SK-N-SH (cell line): ENCODE measurements at regions not wholly inside any gene's neighbourhood (a gene's known extent, or its start where the extent isn't known, plus 50 kb on each side); places are given as distances from the start of the nearest gene placed in this dataset.

ENCODE experiments used
- CTCF ChIA-PET: fragments of 300-600, 350-600 bp; formaldehyde crosslinking; extraction: SDS; loops from one replicate; lab custom pipeline; 2021; lab: Yijun Ruan, JAX
- POLR2A ChIA-PET: fragments of 350-600 bp; sonication (Branson Sonifier 250); formaldehyde crosslinking; extraction: SDS; loops from one replicate; lab custom pipeline; 2020; ENCODE audit warnings: antibody characterized with exemption, inconsistent platforms; lab: Yijun Ruan, JAX
- DNase-seq: peaks from one replicate; pipeline ENCODE4 v3.0.0; 2012
- H2AFZ ChIP-seq: fragments of 200-600 bp; sonication (generic); 2 replicates; pipeline ENCODE4 v1.8.1; 2016; ENCODE audit warnings: antibody characterized with exemption, mild to moderate bottlenecking, low read depth
- H3F3A ChIP-seq: fragments of 200-600 bp; sonication (generic); replicated peaks from 2 replicates; pipeline ENCODE3; 2016; ENCODE audit warnings: antibody characterized with exemption, mild to moderate bottlenecking; ENCODE audit not compliant: insufficient read depth
- H3K27ac ChIP-seq, 2 experiments: fragments of 200-500 bp in 1 of 2; fragments of 200-600 bp in 1 of 2; sonication (Bioruptor generic) in 1 of 2; sonication (generic), shearing (Covaris generic) in 1 of 2; 2 replicates each; pipeline versions ENCODE4 v1.5.1 to v1.6.1; 2014 to 2016; ENCODE audit warnings: low read depth in 2 of 2, inconsistent platforms in 1 of 2, low read length in 1 of 2, mild to moderate bottlenecking in 1 of 2, mixed read lengths in 1 of 2
- H3K27me3 ChIP-seq: fragments of 200-600 bp; sonication (generic), shearing (Covaris generic); 2 replicates; pipeline ENCODE4 v1.6.1; 2016; ENCODE audit warnings: mixed run types; ENCODE audit not compliant: insufficient read depth
- H3K36me3 ChIP-seq, 2 experiments: fragments of 200-500 bp in 1 of 2; fragments of 200-600 bp in 1 of 2; sonication (Bioruptor generic) in 1 of 2; sonication (generic) in 1 of 2; replicated peaks in 1 of 2; 2 replicates each; pipeline versions ENCODE3 to v1.5.1; 2014 to 2016; ENCODE audit warnings: low read length in 1 of 2, mild to moderate bottlenecking in 1 of 2; ENCODE audit not compliant: insufficient read depth in 2 of 2, control insufficient read depth in 1 of 2
- H3K4me1 ChIP-seq, 2 experiments: fragments of 200-500 bp in 1 of 2; fragments of 200-600 bp in 1 of 2; sonication (Bioruptor generic) in 1 of 2; sonication (generic), shearing (Covaris generic) in 1 of 2; 2 replicates each; pipeline versions ENCODE4 v1.5.1 to v1.6.1; 2014 to 2016; ENCODE audit warnings: low read depth in 1 of 2, low read length in 1 of 2, mixed run types in 1 of 2; ENCODE audit not compliant: insufficient read depth in 2 of 2, control insufficient read depth in 1 of 2
- H3K4me2 ChIP-seq: fragments of 200-600 bp; sonication (generic), shearing (Covaris generic); 2 replicates; pipeline ENCODE4 v1.6.1; 2017; ENCODE audit warnings: mixed run types
- H3K4me3 ChIP-seq, 2 experiments: fragments of 200-500 bp in 1 of 2; fragments of 200-600 bp in 1 of 2; sonication (Bioruptor generic) in 1 of 2; sonication (generic), shearing (Covaris generic) in 1 of 2; 2 replicates each; pipeline versions ENCODE4 v1.5.1 to v1.8.1; 2014 to 2016; ENCODE audit warnings: low read depth in 2 of 2, inconsistent platforms in 1 of 2, low read length in 1 of 2, mild to moderate bottlenecking in 1 of 2, mixed read lengths in 1 of 2, moderate library complexity in 1 of 2
- H3K79me2 ChIP-seq: fragments of 200-600 bp; sonication (generic); 2 replicates; pipeline ENCODE4 v1.8.1; 2017; ENCODE audit warnings: mild to moderate bottlenecking; ENCODE audit not compliant: insufficient read depth
- H3K9ac ChIP-seq: fragments of 200-600 bp; sonication (generic); 2 replicates; pipeline ENCODE4 v1.6.1; 2017; ENCODE audit warnings: mixed run types
- H3K9me2 ChIP-seq: fragments of 200-600 bp; sonication (generic); 2 replicates; pipeline ENCODE4 v1.6.1; 2017; ENCODE audit warnings: mixed run types
- H3K9me3 ChIP-seq: fragments of 200-600 bp; sonication (generic); 2 replicates; pipeline ENCODE4 v1.6.1; 2017; ENCODE audit warnings: mixed run types, mild to moderate bottlenecking, moderate library complexity
- H4K20me1 ChIP-seq: fragments of 200-600 bp; sonication (generic); 2 replicates; pipeline ENCODE4 v1.6.1; 2017; ENCODE audit warnings: mild to moderate bottlenecking, mixed run types; ENCODE audit not compliant: insufficient read depth
- CHD2 ChIP-seq: fragments of 150-350 bp; IDR thresholded peaks from 2 replicates; pipeline ENCODE4 v1.6.1; 2018; ENCODE audit warnings: low read length; ENCODE audit not compliant: partially characterized antibody
- EP300 ChIP-seq, 2 experiments: IDR thresholded peaks; 2 replicates each; pipeline versions ENCODE4 v1.4.0 to v1.6.1; 2012; ENCODE audit warnings: borderline replicate concordance in 1 of 2, low read depth in 1 of 2, low read length in 1 of 2
- EZH2phosphoT487 ChIP-seq: fragments of 200-600 bp; sonication (generic); IDR thresholded peaks from 2 replicates; pipeline ENCODE4 v1.6.1; 2017; ENCODE audit warnings: low read depth, mixed run types, mild to moderate bottlenecking, antibody characterized with exemption, moderate library complexity, borderline replicate concordance
- GABPA ChIP-seq: IDR thresholded peaks from 2 replicates; pipeline ENCODE4 v1.4.0; 2012; ENCODE audit warnings: low read depth, mild to moderate bottlenecking
- NFIC ChIP-seq: IDR thresholded peaks from 2 replicates; pipeline ENCODE4 v1.4.0; 2012; ENCODE audit warnings: borderline replicate concordance
- RAD21 ChIP-seq: IDR thresholded peaks from 2 replicates; pipeline ENCODE4 v1.6.1; 2012; ENCODE audit warnings: mild to moderate bottlenecking, low read length
- RXRA ChIP-seq: IDR thresholded peaks from 2 replicates; pipeline ENCODE4 v1.4.0; 2012; ENCODE audit warnings: low read depth, mild to moderate bottlenecking, borderline replicate concordance
- SMC3 ChIP-seq: IDR thresholded peaks from 2 replicates; pipeline ENCODE4 v1.6.1; 2012; ENCODE audit warnings: low read depth, low read length, improper control_type of control experiment
- TAF1 ChIP-seq: IDR thresholded peaks from 2 replicates; pipeline ENCODE4 v1.6.1; 2012; ENCODE audit warnings: low read depth, mild to moderate bottlenecking, low read length, moderate library complexity, borderline replicate concordance
- TCF12 ChIP-seq: IDR thresholded peaks from 2 replicates; pipeline ENCODE4 v1.4.0; 2012
- WGBS: methylation state at CpG from one replicate; pipeline ENCODE4 v1.1.6; 2017; ENCODE audit warnings: low lambda C conversion rate; 5-methylcytosine and 5-hydroxymethylcytosine counted together
- TF ChIP-seq, protein P1 (sequence below): IDR thresholded peaks from 2 replicates; pipeline ENCODE4 v1.4.0; 2012; ENCODE audit warnings: low read depth, borderline replicate concordance
- TF ChIP-seq, protein P2 (sequence below): IDR thresholded peaks from 2 replicates; pipeline ENCODE4; 2012

DNA sequence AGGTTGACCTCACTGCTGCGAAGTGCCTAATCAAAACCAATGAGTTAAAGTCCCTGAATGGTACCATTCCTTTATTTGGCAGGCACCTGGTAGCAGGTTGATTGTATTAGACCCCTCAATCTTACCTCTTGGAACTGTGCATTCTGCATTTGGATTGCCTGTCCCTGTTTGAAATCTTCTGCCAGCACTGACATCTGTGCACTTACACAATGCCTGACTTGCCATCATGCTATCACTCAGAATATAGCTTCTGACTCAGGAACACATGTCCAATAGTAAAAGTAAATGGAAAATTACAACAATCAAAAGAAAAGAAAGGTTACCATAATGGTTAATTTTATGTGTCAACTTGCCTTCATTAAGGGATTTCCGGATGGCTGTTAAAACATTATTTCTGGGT lies 366.0 kb upstream of the PDGFD start:
- POLR2A ChIA-PET: no interaction called here
- no peaks in the 10 kb centered on the region for H3K27me3 ChIP-seq
- H3F3A ChIP-seq: no peaks in the 10 kb centered on the region
- no peak overlapping the region for H3K4me2 ChIP-seq
- no peak overlapping the region for H2AFZ ChIP-seq
- H3K9me2 ChIP-seq: no peaks in the 10 kb centered on the region
- CTCF ChIA-PET: no interaction called here
- H3K9ac ChIP-seq: no peak overlapping the region
- 80% methylated on average over 2 of the region's 2 CpGs for WGBS
- H4K20me1 ChIP-seq: no peaks in the 10 kb centered on the region
- no peak for DNase-seq
- no peaks in the 10 kb centered on the region for H3K36me3 ChIP-seq
- H3K27ac ChIP-seq: no peak overlapping the region
- H3K4me3 ChIP-seq: no peak overlapping the region
- H3K4me1 ChIP-seq: peaks cover 0 to 2% of the 10 kb centered on the region in 2 experiments; a peak in 2 of 4 replicates
- H3K79me2 ChIP-seq: no peaks in the 10 kb centered on the region
- H3K9me3 ChIP-seq: no peaks in the 10 kb centered on the region
- TF ChIP-seq, protein P1, sequence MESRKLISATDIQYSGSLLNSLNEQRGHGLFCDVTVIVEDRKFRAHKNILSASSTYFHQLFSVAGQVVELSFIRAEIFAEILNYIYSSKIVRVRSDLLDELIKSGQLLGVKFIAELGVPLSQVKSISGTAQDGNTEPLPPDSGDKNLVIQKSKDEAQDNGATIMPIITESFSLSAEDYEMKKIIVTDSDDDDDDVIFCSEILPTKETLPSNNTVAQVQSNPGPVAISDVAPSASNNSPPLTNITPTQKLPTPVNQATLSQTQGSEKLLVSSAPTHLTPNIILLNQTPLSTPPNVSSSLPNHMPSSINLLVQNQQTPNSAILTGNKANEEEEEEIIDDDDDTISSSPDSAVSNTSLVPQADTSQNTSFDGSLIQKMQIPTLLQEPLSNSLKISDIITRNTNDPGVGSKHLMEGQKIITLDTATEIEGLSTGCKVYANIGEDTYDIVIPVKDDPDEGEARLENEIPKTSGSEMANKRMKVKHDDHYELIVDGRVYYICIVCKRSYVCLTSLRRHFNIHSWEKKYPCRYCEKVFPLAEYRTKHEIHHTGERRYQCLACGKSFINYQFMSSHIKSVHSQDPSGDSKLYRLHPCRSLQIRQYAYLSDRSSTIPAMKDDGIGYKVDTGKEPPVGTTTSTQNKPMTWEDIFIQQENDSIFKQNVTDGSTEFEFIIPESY: no peak
- TF ChIP-seq EZH2phosphoT487: no peak
- TF ChIP-seq NFIC: no peak
- TF ChIP-seq, all 33 proteins: peak for 0

DNA sequence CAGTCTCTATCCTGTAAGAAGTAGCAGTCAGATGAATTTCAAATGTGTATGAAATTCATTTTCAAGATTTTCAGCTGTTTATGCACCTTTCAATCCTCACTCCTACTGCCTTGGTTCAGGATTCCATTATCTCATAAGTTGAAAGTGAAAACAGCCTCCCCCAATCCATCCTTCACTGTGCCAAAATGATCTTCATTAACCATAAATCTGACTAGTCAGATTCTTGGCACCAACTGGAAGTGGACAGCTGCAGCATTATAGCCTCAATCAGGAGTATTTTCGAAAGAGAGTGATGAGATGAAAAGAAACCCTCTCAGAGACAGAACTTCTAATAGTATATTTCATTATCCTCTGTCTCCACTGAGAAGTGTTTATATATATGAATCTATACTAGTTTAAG lies 365.3 kb upstream of the PDGFD start:
- H2AFZ ChIP-seq: no peak overlapping the region
- ChIA-PET CTCF (interaction anchor here (1.1 kb wide), 1 partner anchor 38 kb away, joined by 4 read pairs; no protein-coding TSS in a partner anchor), POLR2A (no interaction called here)
- no peaks in the 10 kb centered on the region for H3K9me2 ChIP-seq
- no peaks in the 10 kb centered on the region for H3K27me3 ChIP-seq
- no peaks in the 10 kb centered on the region for H4K20me1 ChIP-seq
- no peaks in the 10 kb centered on the region for H3F3A ChIP-seq
- TF ChIP-seq RAD21: no peak
- TF ChIP-seq GABPA: no peak
- no peak for TF ChIP-seq RXRA
- TF ChIP-seq TCF12: peak; percentile 31; the same call in 1 of the 2 replicates
- TF ChIP-seq, protein P2, sequence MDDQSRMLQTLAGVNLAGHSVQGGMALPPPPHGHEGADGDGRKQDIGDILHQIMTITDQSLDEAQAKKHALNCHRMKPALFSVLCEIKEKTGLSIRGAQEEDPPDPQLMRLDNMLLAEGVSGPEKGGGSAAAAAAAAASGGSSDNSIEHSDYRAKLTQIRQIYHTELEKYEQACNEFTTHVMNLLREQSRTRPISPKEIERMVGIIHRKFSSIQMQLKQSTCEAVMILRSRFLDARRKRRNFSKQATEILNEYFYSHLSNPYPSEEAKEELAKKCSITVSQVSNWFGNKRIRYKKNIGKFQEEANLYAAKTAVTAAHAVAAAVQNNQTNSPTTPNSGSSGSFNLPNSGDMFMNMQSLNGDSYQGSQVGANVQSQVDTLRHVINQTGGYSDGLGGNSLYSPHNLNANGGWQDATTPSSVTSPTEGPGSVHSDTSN: peak; percentile 68
- no peak for TF ChIP-seq CHD2
- TF ChIP-seq EP300 (IDR thresholded peaks at IDR 0.05; ENCODE audit: borderline replicate concordance in 1 of 2, low read depth in 1 of 2, low read length in 1 of 2): peak in 1 of 2 experiments; percentile 42; a peak in 1 of 4 replicates
- no peak for TF ChIP-seq SMC3
- no peak for TF ChIP-seq TAF1
- DNase-seq: no peak
- no peak overlapping the region for H3K4me3 ChIP-seq
- H3K4me2 ChIP-seq: no peak overlapping the region
- H3K4me1 ChIP-seq: peaks cover 0 to 1% of the 10 kb centered on the region in 2 experiments; a peak in 2 of 4 replicates
- H3K9ac ChIP-seq: no peak overlapping the region
- no peaks in the 10 kb centered on the region for H3K79me2 ChIP-seq
- H3K36me3 ChIP-seq: no peaks in the 10 kb centered on the region
- WGBS: 38% methylated on average over 1 of the region's 1 CpG
- no peaks in the 10 kb centered on the region for H3K9me3 ChIP-seq
- no peak overlapping the region for H3K27ac ChIP-seq
